C4-2B (cell line): ENCODE measurements at regions not wholly inside any gene's neighbourhood (a gene's known extent, or its start where the extent isn't known, plus 50 kb on each side); places are given as distances from the start of the nearest gene placed in this dataset.
"Not testable (repeated sequence)": the region's sequence is repeated elsewhere in the genome, so short reads cannot be mapped to it uniquely, and the experiment has no call there.

Experiments used
- H3K27ac ChIP-seq: fragments of 450-650 bp; 2 replicates; pipeline ENCODE4 v1.5.1; 2017
- CTCF ChIP-seq: fragments of 450-650 bp; conservative IDR thresholded peaks from 2 replicates; pipeline ENCODE4 v1.5.1; 2017; ENCODE audit warnings: mild to moderate bottlenecking
- ZFX ChIP-seq: fragments of 450-650 bp; IDR thresholded peaks from 2 replicates; pipeline ENCODE4 v1.6.1; 2017

GRCh38 chr16:22710326-22710725 lies 103.6 kb upstream of the HS3ST2 start:
- no peak for TF ChIP-seq ZFX
- no peak for TF ChIP-seq CTCF

GRCh38 chr16:22711847-22712246 lies 102.1 kb upstream of the HS3ST2 start:
- H3K27ac ChIP-seq, result no peak overlapping the region
- TF ChIP-seq CTCF (no peak), ZFX (no peak)

More at GRCh38 chr16:22710326-22710725, 103.6 kb upstream of the HS3ST2 start:
- no peak overlapping the region for H3K27ac ChIP-seq

GRCh38 chr16:22712471-22712870 lies 101.5 kb upstream of the HS3ST2 start:
- no peak for TF ChIP-seq CTCF
- TF ChIP-seq ZFX, result no peak
- no peak overlapping the region for H3K27ac ChIP-seq

GRCh38 chr16:22718598-22718997 lies 95.4 kb upstream of the HS3ST2 start:
- not testable (repeated sequence) for H3K27ac ChIP-seq

GRCh38 chr16:22719945-22720344 lies 94.0 kb upstream of the HS3ST2 start:
- no peak overlapping the region; the same call in none of the 2 replicates for H3K27ac ChIP-seq
- TF ChIP-seq ZFX, result no peak
- no peak for TF ChIP-seq CTCF

- H3K27ac ChIP-seq, result no peak overlapping the region
- TF ChIP-seq CTCF (no peak), ZFX (no peak)
These were observed 92.4 kb upstream of the HS3ST2 start for GRCh38 chr16:22721511-22722100.

- not testable (repeated sequence) for H3K27ac ChIP-seq
These were observed 91.1 kb upstream of the HS3ST2 start for GRCh38 chr16:22722551-22723541.

- TF ChIP-seq CTCF (no peak), ZFX (no peak)
- no peak overlapping the region; the same call in 1 of the 2 replicates for H3K27ac ChIP-seq
These were observed 87.1 kb upstream of the HS3ST2 start for GRCh38 chr16:22726868-22727267.
